Colonic mucosa (tissue), 4 donors: ENCODE measurements at regions not wholly inside any gene's neighbourhood (a gene's known extent, or its start where the extent isn't known, plus 50 kb on each side); places are given as distances from the start of the nearest gene placed in this dataset.

Experiments used
- DNase-seq: peaks from one replicate; pipeline ENCODE4 v3.0.0-alpha.2; 2020
- H3K27ac ChIP-seq: fragments of 200-600 bp; one replicate; pipeline ENCODE4 v1.8.0; 2021
- H3K27me3 ChIP-seq: fragments of 200-600 bp; one replicate; pipeline ENCODE4 v1.8.0; 2021
- H3K36me3 ChIP-seq: fragments of 200-600 bp; one replicate; pipeline ENCODE4 v1.8.0; 2021
- H3K4me1 ChIP-seq: fragments of 200-600 bp; one replicate; pipeline ENCODE4 v1.8.0; 2021; ENCODE audit warnings: mild to moderate bottlenecking
- H3K4me3 ChIP-seq: fragments of 200-600 bp; one replicate; pipeline ENCODE4 v1.8.0; 2021
- H3K9ac ChIP-seq, 2 donors: one replicate each; pipeline ENCODE4 v1.7.0; 2013; ENCODE audit warnings: control low read depth in 2 of 2, low read depth in 2 of 2, low read length in 2 of 2
- H3K9me3 ChIP-seq: fragments of 200-600 bp; one replicate; pipeline ENCODE4 v1.8.0; 2021
- intact Hi-C: fragments of 100-400 bp; cut with DNase I; formaldehyde crosslinking; loops from one replicate; pipeline ENCODE4 v1.14.1; 2022
- TF ChIP-seq, protein P1 (sequence below): fragments of 200-600 bp; IDR thresholded peaks from one replicate; pipeline ENCODE4 v1.8.0; 2022; ENCODE audit warnings: antibody characterized with exemption, mild to moderate bottlenecking
- donor health status: healthy.
- donor health status: DM: no; HTN: no; CAD: no.
- donor health status: DM: no; HTN: no; CAD: no.

DNA sequence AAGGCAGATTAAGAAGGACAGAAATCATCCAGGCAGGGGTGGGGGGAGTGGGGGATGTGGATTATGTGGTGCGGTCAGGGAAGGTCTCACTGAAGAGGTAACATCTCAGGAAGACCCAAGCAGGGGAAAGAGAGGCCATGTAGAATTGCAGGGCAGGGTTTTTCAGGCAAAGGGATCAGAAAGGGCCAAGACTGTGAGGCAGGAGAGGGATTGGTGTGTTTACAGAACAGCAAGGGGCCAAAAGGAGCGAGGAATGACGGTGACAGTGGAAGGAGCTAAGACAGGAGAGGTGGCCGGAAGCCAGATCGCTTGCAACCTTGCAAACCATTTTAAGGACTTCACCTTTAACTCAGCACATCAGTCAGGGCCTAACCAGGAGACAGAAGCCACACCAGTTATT lies 535.4 kb upstream of the JARID2 start:
- TF ChIP-seq, protein P1, sequence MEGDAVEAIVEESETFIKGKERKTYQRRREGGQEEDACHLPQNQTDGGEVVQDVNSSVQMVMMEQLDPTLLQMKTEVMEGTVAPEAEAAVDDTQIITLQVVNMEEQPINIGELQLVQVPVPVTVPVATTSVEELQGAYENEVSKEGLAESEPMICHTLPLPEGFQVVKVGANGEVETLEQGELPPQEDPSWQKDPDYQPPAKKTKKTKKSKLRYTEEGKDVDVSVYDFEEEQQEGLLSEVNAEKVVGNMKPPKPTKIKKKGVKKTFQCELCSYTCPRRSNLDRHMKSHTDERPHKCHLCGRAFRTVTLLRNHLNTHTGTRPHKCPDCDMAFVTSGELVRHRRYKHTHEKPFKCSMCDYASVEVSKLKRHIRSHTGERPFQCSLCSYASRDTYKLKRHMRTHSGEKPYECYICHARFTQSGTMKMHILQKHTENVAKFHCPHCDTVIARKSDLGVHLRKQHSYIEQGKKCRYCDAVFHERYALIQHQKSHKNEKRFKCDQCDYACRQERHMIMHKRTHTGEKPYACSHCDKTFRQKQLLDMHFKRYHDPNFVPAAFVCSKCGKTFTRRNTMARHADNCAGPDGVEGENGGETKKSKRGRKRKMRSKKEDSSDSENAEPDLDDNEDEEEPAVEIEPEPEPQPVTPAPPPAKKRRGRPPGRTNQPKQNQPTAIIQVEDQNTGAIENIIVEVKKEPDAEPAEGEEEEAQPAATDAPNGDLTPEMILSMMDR = no peak
- Histone ChIP-seq H3K27me3 (no peaks in the 10 kb centered on the region), H3K27ac (no peak overlapping the region), H3K9me3 (no peaks in the 10 kb centered on the region), H3K9ac (no peak overlapping the region), H3K4me1 (no peaks in the 10 kb centered on the region), H3K36me3 (no peaks in the 10 kb centered on the region), H3K4me3 (no peak overlapping the region)
- no peak for DNase-seq
- intact Hi-C loops = loop anchor here (10.0 kb wide), 1 partner anchor 496 kb away; no protein-coding TSS in a partner anchor

DNA sequence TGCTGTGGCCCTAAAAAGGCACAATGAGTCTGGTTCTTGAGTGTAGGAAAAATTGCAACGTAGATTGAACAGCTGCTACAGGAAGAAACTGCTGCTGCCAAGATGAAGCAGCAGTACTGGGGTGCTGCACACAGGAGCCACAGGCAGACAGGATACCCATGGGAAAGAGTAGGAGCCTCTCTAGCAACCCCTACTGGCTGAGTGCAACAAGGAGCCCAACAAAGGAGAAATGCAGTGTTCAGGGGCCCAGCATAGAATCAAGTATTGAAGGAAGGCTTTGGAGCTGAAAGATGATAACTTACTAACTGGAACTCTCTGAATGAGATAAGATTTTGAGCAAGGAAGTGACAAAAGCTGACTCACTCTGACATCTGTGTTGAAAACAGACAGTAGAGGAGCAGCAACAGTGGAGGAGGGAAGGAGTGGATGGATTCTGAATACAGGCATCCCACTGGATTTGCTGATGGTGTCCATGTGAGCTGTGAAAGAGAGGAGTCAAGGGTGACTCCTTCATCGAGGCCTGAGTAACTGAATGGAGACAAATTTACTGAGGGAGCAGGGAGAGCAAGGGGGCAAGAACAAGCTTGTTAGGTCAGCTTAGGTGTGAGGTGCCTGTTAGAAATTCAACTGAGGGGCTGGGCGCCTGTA lies 534.7 kb upstream of the JARID2 start:
- Histone ChIP-seq H3K9me3 (no peaks in the 10 kb centered on the region), H3K36me3 (no peaks in the 10 kb centered on the region), H3K4me3 (no peak overlapping the region), H3K4me1 (no peaks in the 10 kb centered on the region), H3K9ac (no peak overlapping the region), H3K27ac (no peak overlapping the region), H3K27me3 (no peaks in the 10 kb centered on the region)
- peak; percentile 56 for DNase-seq
- TF ChIP-seq, protein P1 = peak; percentile 37
- intact Hi-C loops = loop anchor here (10.0 kb wide), 1 partner anchor 496 kb away; no protein-coding TSS in a partner anchor

DNA sequence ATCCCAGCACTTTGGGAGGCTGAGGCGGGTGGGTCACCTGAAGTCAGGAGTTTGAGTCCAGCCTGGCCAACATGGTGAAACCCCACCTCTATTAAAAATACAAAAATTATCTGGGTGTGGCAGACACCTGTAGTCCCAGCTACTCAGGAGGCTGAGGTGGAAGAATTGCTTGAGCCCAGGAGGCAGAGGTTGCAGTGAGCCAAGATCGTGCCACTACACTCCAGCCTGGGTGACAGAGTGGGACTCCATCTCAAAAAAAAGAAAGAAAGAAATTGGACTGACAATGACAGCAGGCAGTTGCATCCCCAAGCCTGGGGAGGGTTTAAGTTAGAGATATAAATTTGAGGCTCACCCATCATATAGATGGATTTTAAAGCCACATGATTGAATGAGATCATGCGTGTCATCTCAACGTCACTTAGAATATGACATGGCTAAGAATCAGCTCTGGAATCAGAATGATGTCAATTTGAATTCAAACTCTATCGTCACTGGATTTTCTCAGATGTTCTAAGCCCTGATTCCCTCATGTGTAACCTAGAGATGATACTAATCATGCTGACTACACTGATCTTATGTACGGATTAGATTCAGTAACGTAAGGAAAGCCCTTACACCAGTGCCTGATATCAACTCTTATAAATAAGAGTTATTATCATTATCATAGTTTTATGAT lies 534.0 kb upstream of the JARID2 start:
- H3K9ac ChIP-seq = no peak overlapping the region

DNA sequence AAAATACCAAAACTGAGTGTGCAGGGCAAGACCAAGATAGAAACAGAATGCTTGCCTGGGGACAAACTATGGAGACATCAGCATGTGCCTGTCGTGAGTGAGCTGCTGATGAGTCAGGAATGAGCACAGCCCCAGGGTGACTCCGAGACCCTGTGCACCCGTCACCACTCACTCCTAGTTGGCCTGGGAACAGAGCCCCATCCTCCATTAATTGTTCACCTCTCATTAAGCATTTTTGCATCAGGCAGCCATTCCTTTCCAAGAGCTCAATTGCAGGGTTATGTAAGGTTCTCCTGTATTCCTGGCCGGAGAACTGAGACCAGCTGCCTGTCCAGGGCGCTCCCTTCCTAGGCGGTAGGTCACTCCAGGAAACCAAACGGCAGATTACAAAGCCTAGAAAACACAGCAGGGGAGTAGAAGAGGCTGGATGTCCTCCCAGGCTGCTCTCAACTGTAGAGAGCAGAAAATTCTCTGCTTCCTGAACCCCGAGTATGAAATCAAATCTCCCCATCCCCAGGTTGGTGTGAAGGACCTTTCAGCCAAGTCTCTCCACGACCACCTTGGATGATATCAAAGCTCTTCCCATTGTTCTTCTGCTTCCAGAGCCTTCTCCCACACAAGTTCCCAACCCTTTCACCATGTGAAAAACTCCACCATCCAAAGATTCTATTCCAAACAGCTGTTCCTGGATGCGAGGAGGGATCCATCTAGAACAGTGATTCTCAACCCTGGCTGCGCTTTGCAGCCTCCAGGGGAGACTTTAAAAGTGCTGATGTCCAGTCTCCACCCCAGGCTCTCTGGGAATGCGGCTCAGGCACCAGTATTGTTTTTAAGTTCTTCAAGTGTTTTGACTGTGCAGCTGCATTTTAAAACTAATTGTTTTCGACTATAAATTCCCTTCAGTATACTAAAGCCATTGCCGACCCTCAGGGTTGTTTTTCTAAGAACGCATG lies 532.6 kb upstream of the JARID2 start:
- Histone ChIP-seq H3K4me3 (no peak overlapping the region), H3K4me1 (no peaks in the 10 kb centered on the region), H3K27ac (no peak overlapping the region), H3K9ac (no peak overlapping the region), H3K36me3 (no peaks in the 10 kb centered on the region), H3K27me3 (no peaks in the 10 kb centered on the region), H3K9me3 (no peaks in the 10 kb centered on the region)
- no peak for DNase-seq
- TF ChIP-seq, protein P1 = no peak
- intact Hi-C loops = loop anchor here (10.0 kb wide), 1 partner anchor 498 kb away; no protein-coding TSS in a partner anchor

More for the DNA sequence above, 534.0 kb upstream of the JARID2 start:
- TF ChIP-seq, protein P1 = no peak
- Histone ChIP-seq H3K4me3 (no peak overlapping the region), H3K27me3 (no peaks in the 10 kb centered on the region), H3K27ac (no peak overlapping the region), H3K4me1 (no peaks in the 10 kb centered on the region), H3K9me3 (no peaks in the 10 kb centered on the region), H3K36me3 (no peaks in the 10 kb centered on the region)
- no peak for DNase-seq
- intact Hi-C loops = loop anchor here (10.0 kb wide), 1 partner anchor 497 kb away; no protein-coding TSS in a partner anchor

DNA sequence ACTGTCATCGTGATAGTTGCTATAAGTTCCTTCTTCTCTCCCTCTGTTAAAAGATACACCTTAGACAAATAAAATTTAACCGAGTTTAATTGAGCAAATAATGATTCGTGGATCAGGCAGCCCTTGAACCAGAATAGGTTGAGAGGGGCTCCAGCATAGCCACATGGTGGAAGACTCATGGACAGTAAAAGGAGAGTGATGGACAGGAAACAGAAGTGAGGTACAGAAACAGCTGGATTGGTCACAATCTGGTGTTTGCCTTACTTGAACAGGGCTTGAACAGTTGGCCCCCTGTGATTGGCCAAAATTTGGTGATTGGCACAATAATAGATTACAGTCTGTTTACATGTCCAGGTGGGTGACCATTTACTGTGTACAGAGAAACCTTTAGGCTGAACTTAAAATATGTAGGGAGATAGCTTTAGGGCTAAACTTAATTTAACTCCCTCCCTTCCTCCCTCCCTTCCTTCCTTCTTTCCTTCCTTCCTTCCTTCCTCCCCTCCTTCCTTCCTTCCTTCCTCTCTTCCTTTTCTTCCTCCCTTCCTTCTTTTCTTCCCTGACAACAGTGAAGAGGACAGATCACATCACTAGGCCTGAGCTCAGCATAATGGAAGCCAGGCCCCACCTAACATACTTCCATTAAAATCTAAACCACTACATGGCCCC lies 531.8 kb upstream of the JARID2 start:
- no peaks in the 10 kb centered on the region for H3K9me3 ChIP-seq
- no peaks in the 10 kb centered on the region for H3K36me3 ChIP-seq
- H3K9ac ChIP-seq = no peak overlapping the region
- DNase-seq = no peak
- no peak overlapping the region for H3K4me3 ChIP-seq
- TF ChIP-seq, protein P1 = no peak
- H3K4me1 ChIP-seq = no peaks in the 10 kb centered on the region
- no peaks in the 10 kb centered on the region for H3K27me3 ChIP-seq
- intact Hi-C loops = loop anchor here (10.0 kb wide), 1 partner anchor 499 kb away; no protein-coding TSS in a partner anchor
- no peak overlapping the region for H3K27ac ChIP-seq
